Hematopoietic multipotent progenitor cell (in vitro differentiated cells): ENCODE measurements at regions not wholly inside any gene's neighbourhood (a gene's known extent, or its start where the extent isn't known, plus 50 kb on each side); places are given as distances from the start of the nearest gene placed in this dataset.

ENCODE experiments used
- DNase-seq, 3 donors: peaks; one replicate each; pipeline ENCODE4 v3.0.0-alpha.2; 2011 to 2015; ENCODE audit warnings: low read depth in 2 of 3, low spot score in 2 of 3

DNA sequence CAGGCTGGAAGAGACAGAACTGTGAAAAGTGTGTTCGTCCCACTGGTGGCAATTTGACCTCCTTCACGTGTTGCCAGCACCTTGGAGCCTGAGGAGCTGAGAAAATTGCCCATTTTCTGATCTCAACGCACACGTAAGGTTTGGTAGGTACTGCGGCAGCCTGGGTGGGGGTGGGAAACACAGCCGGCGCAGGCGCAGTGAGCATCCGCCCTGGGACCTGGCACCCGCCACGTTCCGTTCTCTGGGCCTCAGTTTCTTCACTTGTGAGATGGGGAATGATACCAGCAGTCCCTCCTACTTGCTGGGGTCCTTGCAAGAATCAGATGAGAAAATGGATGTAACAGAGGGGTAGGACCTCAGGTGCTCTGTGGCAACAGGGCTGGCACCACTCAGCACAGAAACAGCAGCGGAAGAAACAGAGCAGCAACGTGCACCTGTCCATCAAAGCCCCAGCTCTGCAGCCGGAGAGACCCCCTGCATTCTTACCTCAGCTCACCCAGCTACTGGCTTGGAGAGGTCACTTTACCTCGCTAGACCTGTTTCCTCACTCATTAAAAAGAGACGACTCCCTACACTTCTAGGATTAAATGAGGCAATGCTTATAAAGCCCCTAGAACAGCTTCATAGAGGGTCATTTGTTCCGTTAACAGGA is 458.0 kb upstream of the ID2 start:
- DNase-seq, result no peak

DNA sequence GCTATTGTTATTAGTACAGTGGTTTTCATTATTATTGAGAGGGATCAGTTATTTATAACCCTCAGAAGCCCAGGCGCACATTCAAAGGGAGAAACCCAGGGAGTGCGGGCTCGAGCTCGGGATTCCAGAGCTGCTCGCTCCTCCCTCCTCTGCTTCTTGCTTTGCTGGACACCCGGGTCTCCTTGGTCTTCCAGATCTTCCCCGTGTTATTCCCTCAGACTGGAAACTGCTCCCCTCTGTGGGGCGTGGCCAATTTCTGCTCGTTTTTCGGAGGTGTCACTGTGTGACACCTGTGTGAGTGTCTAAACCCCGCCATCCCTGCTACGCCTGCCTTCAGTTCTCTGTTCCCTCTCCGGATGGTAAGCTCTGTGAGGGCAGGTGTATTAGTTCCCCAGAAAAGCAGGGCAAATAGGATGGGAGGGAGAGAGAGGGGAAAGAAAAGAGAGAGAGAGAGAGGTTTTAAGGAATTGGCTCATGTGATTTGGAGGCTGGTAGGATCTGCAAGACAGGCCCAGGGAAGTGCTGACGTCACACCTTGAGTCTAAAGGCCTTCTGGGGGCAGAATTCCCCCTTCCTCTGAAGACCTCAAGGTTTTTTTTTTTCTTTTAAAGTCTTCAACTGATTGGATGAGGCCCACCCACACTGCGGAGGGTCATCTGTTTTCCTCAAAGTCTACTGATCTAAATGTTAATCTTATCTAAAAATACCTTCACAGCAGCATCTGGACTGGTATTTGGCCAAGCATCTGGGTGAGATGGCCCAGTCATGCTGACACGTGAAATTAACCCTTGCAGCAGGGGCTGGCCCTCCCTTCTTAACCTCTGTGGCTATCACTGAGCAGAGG is 457.3 kb upstream of the ID2 start:
- DNase-seq, result no peak

DNA sequence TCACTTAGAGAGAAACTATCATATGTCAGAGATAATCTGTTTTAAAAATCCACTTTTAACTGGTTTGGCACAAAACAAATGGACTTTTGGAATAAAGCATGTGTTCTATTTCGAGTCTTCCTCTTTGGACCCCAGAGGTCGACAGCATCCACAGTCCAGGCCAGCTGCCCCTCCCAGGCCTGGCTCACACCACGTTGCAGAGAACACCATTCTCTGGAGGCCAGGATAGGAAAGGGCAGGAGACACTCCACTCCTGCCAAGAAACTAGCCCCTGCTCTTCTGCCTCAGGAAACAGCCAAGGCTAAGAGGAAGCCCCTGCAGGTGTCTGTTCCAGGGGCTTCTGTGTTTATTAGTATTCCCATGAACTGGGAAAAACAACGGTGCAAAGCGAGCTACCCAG is 456.6 kb upstream of the ID2 start:
- DNase-seq, result no peak

DNA sequence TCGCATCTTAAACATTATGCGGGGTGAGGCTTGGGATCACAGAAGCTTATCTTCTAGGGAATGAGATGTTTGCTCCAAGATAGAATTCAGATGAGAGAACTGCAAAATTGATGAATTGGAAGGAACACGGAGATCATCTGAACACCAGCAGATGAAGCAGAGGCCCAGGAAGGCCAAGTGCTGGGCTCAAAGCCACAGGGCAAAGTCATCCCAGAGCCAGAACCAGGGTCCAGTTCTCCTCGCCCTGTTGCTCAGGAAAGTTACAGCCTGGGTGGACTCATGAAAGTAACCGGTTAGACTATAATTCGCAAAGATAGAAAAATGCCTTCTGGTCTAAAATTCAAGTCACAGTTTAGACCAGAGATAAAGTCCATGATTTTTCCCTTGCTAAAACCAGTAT is 456.1 kb upstream of the ID2 start:
- no peak for DNase-seq

DNA sequence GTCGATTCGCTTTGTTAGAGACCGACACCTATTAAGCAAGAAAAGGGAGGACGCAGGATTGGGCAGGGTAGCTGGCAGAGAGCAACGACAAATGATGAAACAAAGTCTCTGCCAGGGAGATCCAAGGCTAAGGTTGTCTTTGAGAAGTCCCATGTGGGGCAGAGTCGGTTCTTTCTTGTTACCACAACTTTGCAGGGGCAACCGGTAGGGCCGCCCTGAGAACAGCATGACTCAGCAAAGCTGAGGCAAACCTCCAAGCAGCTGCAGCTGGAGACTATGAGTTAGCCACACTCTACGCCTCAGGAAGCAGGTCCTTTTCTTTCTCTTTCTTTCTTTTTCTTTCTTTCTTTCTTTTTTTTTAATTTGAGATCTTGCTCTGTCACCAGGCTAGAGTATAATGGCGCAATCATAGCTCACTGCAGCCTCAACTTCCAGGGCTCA is 452.3 kb upstream of the ID2 start:
- peak in 2 of 3 donors; percentile 90 to 96 for DNase-seq

DNA sequence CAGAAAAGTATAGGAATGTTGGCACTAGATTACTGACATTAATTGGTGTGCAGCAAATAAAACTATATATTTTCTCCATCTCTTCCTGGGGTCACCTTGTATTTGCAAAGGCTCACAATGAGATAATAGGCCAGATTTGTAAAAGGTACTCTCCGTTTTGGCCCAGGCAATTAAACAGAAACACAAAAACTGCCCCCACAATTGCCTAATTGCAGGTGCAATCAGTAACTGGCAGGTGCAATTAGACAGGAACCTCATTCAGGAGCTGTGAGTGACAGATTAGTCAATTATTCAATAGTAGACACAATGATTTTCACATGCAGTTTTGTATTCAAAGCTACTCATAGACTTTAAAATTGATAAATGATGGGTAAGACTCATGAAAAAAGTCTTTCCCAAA is 451.4 kb upstream of the ID2 start:
- DNase-seq, result no peak

DNA sequence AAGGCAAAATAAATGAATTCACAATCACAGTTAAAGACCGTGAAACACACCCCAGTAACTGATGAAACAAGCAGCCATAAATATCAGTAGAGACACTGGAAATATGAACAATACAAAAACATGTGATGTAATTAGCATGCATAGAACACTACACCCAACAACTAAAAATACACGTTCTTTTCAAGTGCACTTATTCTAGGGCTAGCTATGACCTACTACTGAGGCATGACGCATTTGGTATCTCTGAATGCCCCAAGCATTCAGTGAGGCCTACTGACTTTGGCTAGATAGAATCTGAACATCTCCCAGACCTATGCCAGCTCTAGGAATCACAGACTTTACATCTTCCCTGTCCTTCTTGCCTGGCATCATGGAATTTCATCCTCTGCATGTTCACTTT is 450.0 kb upstream of the ID2 start:
- no peak for DNase-seq

DNA sequence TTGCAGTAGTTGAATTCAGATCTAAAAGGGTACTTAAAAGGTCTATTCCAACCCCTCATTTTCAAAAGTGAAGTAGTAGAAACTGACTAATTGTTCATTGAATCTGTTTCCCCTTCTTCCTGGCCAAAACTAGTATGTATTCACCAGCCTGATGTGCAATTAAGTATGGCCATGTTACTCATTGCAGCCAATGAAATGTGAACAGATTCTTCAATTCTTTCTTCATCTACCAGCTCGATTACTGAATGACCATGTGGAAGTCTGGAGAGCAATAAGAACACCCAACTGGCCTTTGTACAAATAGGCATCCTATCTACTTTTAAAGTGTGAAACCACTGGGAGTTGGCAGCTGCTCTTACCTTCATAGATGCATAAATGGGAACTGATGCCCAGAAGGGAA is 449.0 kb upstream of the ID2 start:
- DNase-seq, result no peak

DNA sequence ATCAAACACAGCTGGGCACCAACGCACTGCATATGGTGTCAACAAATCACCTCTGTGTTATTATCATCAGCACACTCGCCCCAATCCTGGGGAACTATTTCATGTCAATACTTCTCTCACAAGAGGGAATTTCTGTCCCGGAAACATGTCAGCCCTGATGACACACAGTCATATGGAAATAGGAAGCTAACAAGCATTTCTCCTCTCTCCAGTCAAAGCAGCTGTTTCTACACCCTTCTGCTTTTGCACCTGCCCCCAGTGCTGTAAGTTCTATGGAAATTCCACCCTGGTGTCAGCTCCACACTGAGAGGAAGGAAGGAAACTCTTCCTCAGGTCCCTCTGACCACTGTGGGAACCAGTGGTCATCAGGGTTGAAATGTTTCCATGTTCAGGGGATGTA is 447.6 kb upstream of the ID2 start:
- peak in 1 of 3 donors; percentile 9 for DNase-seq

DNA sequence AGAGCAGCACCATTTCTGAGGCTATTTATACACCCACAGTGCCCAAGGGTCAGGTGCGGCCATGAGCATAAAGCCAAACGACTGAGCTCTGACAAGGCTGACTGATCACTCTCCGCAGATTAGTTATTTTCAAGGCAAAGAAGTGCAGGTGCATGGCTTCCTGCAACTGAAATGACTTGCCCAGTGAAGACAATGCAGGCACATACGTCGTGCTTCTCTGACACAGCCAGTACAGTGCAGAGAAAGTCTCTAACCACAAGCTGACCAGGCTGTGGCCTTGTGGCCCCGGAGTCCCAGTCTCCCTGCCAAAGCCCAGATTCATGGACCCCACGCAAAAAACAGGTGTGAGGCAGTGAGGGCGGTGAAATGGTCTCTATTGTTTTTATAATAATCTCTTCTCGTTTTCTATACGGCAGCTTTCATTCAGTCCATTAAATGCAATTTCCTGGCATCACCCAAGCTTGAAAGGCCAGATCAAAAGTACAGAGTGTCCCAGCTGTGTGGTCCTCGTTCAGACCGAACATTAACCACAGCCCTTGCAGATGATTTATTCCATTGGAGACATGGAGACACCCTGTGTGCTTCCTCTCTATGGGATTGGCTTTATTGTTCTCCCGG is 447.0 kb upstream of the ID2 start:
- DNase-seq, result peak in 1 of 3 donors; percentile 23

DNA sequence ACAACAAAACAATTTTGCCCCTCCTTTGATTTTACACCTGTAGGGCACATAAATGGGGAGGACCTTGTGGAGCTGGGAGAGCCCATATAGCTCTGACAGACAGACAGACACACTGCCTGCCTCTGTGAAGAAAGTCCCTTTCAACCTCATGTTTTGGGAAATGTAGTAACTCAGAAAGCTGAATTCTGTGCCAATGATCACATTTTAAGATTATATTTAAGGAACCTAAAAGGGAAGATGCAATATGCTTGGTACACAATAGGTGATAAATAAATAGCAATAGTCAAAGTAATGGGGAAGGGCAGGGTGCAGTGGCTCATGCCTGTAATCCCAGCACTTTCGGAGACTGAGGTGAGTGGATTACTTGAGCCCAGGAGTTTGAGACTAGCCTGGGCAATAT is 446.4 kb upstream of the ID2 start:
- no peak for DNase-seq

DNA sequence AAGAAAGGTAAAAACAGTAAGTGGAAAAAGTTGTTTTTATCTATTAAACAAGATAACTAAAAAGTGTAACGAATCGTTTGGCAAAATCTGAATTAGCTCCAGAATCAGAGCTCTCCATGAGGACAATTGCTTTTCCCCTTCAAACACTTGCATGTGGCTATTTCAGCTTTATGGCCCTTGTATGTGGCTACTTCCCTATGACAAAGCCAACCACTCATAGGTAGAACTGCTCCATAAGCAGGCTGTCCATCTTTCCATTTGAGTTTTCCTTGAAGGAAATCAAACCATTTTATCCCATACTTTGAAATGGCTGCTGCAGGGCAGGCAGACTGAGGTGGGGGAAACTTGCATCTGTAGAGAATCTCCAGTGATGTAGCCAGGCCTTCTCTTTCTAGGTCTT is 445.5 kb upstream of the ID2 start:
- DNase-seq, result no peak

DNA sequence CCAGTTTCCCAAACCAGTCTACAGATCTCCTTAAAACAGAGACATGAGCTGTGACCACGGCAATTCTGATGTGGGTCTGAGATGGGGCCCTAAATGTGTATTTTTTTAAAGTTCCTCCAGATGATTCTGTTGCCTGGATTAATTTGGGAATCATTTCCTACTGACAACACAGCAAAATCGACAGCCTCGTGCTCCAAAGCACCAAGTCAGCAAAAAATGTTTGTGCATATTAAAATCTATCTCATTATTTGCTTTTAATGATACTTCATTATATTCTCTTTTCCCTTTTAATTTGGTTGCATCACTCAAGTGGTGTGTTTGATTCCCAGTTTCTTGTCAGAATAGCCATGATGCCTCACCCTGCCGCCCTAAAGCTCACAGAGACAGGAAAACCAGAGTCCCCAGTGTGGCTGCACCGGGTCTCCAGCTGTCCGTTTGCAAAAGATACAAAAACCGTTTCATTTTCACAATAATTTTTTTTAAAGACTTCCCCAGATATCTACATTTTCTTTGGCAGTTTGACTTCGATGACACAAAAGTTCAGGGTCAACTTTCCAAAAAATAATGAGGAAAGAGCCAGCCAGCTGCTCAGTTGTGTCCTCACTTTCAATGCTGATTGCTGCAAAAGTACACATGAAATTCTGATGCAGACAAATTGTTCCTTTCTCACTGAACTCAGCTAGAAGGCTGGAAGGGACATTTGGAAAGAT is 443.2 kb upstream of the ID2 start:
- DNase-seq, result peak in 1 of 3 donors; percentile 22

DNA sequence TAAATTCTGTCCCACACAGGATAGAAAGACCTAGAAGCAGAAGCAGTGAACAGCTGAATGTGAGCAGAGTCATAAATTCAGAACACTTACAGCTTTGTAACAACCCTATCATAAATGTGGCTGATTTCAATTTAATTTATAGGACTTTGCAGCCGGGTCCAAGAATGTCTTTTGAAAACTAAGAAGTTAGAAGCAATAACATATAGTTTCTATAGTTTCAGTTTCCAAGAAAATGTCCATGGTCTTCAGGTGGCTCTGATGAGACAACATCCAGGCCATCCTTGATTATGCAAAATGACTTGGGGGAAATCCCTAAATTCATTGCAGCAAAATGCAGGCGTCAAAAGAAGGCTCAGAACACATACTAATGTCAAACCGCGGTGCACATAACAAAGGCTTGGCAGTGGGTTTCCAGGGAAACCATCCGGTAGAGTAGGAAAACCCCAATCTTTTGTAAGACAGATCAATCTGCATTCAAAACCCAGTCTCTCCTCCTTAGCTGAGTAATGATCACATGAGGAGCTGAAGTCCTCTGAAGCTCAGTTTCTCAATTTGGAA is 442.2 kb upstream of the ID2 start:
- DNase-seq, result peak in 2 of 3 donors; percentile 58 to 62

DNA sequence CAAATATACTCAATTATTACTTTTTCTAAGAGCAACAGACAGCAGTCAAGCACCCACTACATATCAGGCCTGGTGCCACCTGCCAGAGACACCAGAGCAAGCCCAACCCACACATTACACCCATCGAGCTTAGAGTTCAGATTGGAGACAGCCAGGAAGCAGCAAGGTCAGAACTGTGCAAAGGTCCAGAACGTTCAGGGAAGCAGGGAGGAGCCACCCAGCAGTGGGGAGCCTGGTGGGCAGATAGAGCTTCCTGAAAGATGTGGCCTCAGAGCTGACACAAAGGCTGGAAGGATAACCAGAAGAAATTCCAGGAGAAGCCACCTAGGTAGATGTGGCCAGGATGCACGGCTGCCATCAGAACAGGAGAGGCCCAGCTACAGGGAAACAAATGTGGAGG is 440.5 kb upstream of the ID2 start:
- no peak for DNase-seq

DNA sequence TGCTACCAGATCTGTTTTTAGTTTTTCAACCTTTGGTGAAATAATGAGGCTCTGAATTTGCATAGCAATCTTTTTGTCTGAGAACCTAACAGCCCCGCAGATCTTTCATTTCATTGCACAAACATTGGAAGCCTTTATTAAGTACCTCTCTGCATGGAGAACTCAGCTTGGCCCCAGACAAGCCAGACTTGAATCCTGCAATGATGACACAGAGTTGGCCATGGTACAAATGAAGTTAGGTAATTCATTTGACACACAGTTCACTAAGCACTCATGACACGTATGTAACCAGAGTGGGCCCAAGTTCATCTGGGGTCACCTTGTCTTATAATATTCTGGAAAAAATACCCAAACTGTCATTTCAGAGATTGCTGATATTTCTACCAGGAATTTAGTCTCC is 439.1 kb upstream of the ID2 start:
- no peak for DNase-seq

DNA sequence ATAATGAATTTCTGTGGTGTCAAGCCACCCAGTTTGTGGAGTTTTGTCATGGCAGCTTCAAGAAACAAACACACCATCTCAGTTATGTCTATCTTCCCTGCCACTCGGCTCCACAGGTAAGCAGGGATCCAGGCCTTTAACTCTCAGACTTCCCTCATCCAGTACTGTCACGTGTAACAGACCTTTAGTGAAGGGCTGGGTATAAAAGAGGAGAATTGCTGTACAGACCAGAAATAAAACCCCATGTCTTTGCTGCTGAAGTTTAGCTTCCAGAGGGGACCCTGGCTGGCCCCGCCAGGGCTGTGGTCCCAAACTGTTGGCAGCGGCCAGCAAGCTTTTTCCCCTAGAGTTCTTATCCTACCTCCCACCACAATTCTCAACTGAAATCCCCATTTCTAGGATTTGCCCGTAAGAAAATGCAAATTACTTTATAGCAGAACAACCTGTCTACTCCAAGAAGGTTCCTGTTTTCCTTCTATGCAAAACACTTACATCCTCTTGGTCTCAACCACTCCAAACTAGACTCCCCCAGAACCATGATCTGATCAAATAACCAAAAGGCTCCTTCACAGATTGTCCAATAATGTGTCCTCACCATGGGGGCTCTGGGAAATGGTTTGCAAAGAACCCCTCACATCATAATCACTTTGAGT is 438.0 kb upstream of the ID2 start:
- no peak for DNase-seq

DNA sequence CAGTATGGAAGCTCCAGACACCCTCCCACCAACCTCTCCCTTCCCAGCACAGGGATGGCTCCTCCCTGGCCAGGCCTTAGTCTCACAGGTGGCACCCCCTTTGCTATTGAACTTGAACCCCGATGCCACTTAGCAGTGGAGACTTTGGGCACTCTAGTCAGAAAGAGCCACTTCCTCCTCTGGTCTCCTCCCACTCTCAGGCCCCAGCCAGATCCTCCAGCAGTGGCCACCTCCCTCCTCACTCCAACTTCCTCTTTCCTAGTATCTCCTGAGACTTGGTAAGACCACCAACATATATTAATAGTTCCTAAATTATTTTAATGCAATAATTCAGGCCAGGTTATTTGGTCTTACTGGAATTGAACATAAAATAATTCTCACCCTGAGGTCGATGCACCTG is 437.2 kb upstream of the ID2 start:
- DNase-seq, result peak in 1 of 3 donors; percentile 59

DNA sequence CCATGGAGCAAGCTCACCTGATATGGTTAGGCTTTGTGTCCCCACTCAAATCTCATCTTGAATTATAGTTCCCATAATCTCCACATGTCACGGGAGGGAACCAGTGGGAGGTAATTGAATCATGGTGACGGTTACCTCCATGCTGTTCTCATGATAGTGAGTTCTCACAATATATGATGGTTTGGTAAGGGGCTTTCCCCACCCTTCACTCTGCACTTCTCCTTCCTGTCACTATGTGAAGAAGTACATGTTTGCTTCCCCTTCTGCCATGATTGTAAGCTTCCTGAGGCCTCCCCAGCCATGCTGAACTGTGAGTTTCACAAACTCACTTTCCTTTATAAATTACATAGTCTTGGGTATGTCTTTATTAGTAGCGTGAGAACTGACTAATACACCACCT is 435.7 kb upstream of the ID2 start:
- DNase-seq, result no peak

DNA sequence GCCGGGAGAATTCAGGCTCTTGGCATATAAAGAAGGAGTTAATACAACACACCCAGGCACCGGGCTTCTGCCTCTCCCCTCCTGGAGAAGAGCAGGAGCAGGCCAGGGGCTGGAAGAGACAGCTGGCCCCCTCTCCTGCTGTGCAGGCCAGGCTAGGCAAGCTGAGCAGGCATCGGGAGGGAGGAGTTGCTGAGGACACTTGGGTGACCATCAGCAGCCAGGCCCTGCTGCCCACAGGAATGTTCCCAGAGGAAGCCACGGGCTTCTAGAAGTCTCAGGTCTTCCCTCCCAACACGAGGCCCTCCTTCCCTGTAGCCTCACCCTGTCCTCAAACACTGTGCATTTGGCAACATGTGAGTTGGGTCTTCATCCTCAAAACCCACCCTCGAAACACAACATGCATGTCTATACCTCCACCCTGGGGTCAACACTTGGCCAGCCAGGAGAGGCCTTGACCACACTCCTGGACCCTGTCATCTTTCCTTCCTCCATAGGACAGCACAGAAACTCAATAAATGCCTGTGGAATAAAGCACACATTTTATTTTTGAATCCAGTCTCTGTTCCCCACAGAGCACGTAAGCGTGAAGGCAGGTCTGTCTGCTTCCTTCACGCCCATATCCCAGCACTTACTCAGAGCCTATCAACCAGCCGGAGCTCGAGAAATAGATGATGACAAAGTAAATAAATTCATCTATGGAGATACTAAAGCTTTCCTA is 433.8 kb upstream of the ID2 start:
- no peak for DNase-seq
